B cell (primary cell): ENCODE measurements at regions not wholly inside any gene's neighbourhood (a gene's known extent, or its start where the extent isn't known, plus 50 kb on each side); places are given as distances from the start of the nearest gene placed in this dataset.

ENCODE experiments used
- ATAC-seq: fragments of 200-7000 bp; cut with Tn5 transposase; one replicate; pipeline ENCODE4 v1.10.0; 2021; ENCODE audit warnings: low read depth, mild to moderate bottlenecking, moderate number of reproducible peaks, moderate library complexity
- CTCF ChIA-PET: fragments of 350-600 bp; sonication (Branson Sonifier 250); formaldehyde crosslinking; loops from one replicate; lab custom pipeline; 2021; ENCODE audit warnings: antibody characterized with exemption, inconsistent platforms; lab: Charles Lee
- POLR2A ChIA-PET: fragments of 350-600 bp; sonication (Branson Sonifier 250); formaldehyde crosslinking; loops from one replicate; lab custom pipeline; 2021; ENCODE audit warnings: antibody characterized with exemption; lab: Charles Lee
- DNase-seq: peaks from one replicate; pipeline ENCODE4 v3.0.0; 2013
- H2AFZ ChIP-seq: 2 replicates; pipeline ENCODE4 v1.6.1; 2012; ENCODE audit warnings: mild to moderate bottlenecking, low read depth, low read length; ENCODE audit not compliant: insufficient read depth, poor library complexity, severe bottlenecking
- H3K27ac ChIP-seq, 2 donors: 1 replicate in 1 of 2; 2 replicates in 1 of 2; pipeline ENCODE4 v1.5.1; 2012 to 2013; ENCODE audit warnings: low read length in 2 of 2, mild to moderate bottlenecking in 2 of 2, moderate library complexity in 1 of 2
- H3K27me3 ChIP-seq, 4 experiments: fragments of 200-600 bp in 1 of 4; sonication (generic) in 1 of 4; replicated peaks in 1 of 4; 1 replicate in 2 of 4; 2 replicates in 2 of 4; pipeline versions ENCODE4 v1.6.1 to v1.7.0; 2013 to 2016; ENCODE audit warnings: low read length in 3 of 4, mild to moderate bottlenecking in 2 of 4, mixed read lengths in 1 of 4, moderate library complexity in 1 of 4; ENCODE audit not compliant: insufficient read depth in 4 of 4, control insufficient read depth in 3 of 4; ENCODE audit errors: control extremely low read depth in 1 of 4
- H3K36me3 ChIP-seq, 2 experiments: replicated peaks in 1 of 2; 1 replicate in 1 of 2; 2 replicates in 1 of 2; pipeline versions ENCODE4 v1.6.1 to v1.7.1; 2013; ENCODE audit warnings: low read length in 1 of 2; ENCODE audit not compliant: insufficient read depth in 2 of 2, control insufficient read depth in 1 of 2; ENCODE audit errors: control extremely low read depth in 1 of 2, extremely low read depth in 1 of 2
- H3K4me1 ChIP-seq, 2 donors: fragments of 200-600 bp in 1 of 2; sonication (generic) in 1 of 2; 1 replicate in 1 of 2; 2 replicates in 1 of 2; pipeline versions ENCODE4 v1.5.1 to v1.6.1; 2013 to 2017; ENCODE audit warnings: low read length in 2 of 2; ENCODE audit not compliant: control insufficient read depth in 2 of 2, insufficient read depth in 2 of 2
- H3K4me2 ChIP-seq: replicated peaks from 2 replicates; pipeline ENCODE3; 2012; ENCODE audit warnings: mild to moderate bottlenecking, low read depth, low read length; ENCODE audit not compliant: poor library complexity, severe bottlenecking
- H3K4me3 ChIP-seq, 5 experiments: fragments of 200-600 bp in 1 of 5; sonication (generic) in 1 of 5; 1 replicate in 3 of 5; 2 replicates in 2 of 5; pipeline versions ENCODE4 v1.5.1 to v1.7.0; 2011 to 2016; ENCODE audit warnings: low read length in 4 of 5, mild to moderate bottlenecking in 4 of 5, low read depth in 2 of 5, control low read depth in 1 of 5, moderate library complexity in 1 of 5; ENCODE audit not compliant: insufficient read depth in 1 of 5; ENCODE audit errors: control extremely low read depth in 1 of 5, extremely low read depth in 1 of 5
- H3K79me2 ChIP-seq: fragments of 200-600 bp; sonication (generic); one replicate; pipeline ENCODE4 v1.6.0; 2016; ENCODE audit warnings: low read length; ENCODE audit not compliant: control insufficient read depth, insufficient read depth
- H3K9ac ChIP-seq: fragments of 200-600 bp; sonication (generic); 2 replicates; pipeline ENCODE4 v1.6.1; 2017; ENCODE audit warnings: mild to moderate bottlenecking, low read length, moderate library complexity
- H3K9me3 ChIP-seq, 3 donors: one replicate each; pipeline versions ENCODE4 v1.6.1 to v1.7.1; 2013; ENCODE audit warnings: low read length in 2 of 3; ENCODE audit not compliant: control insufficient read depth in 2 of 3, insufficient read depth in 1 of 3; ENCODE audit errors: control extremely low read depth in 1 of 3
- H4K20me1 ChIP-seq: 2 replicates; pipeline ENCODE4 v1.6.0; 2012; ENCODE audit warnings: mild to moderate bottlenecking, low read length; ENCODE audit not compliant: insufficient read depth, control insufficient read depth, poor library complexity, severe bottlenecking
- H3K27ac Mint-ChIP-seq: one replicate; pipeline ENCODE4 v1.8.0; 2021; ENCODE audit warnings: mixed read lengths
- H3K27me3 Mint-ChIP-seq: one replicate; pipeline ENCODE4 v1.8.0; 2021; ENCODE audit warnings: mixed read lengths
- H3K4me1 Mint-ChIP-seq: one replicate; pipeline ENCODE4 v1.8.0; 2021; ENCODE audit warnings: mixed read lengths
- H3K4me3 Mint-ChIP-seq: one replicate; pipeline ENCODE4 v1.8.0; 2021; ENCODE audit warnings: mixed read lengths
- H3K9me3 Mint-ChIP-seq: one replicate; pipeline ENCODE4 v1.8.0; 2022; ENCODE audit warnings: mixed read lengths; ENCODE audit not compliant: insufficient read depth
- EZH2 ChIP-seq: IDR thresholded peaks from 2 replicates; pipeline ENCODE4 v1.6.1; 2012; ENCODE audit warnings: borderline replicate concordance, low read depth, mild to moderate bottlenecking, moderate library complexity, low read length; ENCODE audit not compliant: insufficient read depth, poor library complexity, severe bottlenecking
- WGBS: methylation state at CpG from one replicate; pipeline ENCODE4 v1.1.5; 2013; ENCODE audit warnings: missing lambda C conversion rate; ENCODE audit not compliant: insufficient coverage; 5-methylcytosine and 5-hydroxymethylcytosine counted together
- intact Hi-C: fragments of 100-400 bp; cut with micrococcal nuclease; formaldehyde crosslinking; loops from one replicate; pipeline ENCODE4 v1.10.0; 2022
- TF ChIP-seq, protein P1 (sequence below): fragments of 200-600 bp; IDR thresholded peaks from one replicate; pipeline ENCODE4 v1.8.0; 2022; ENCODE audit warnings: antibody characterized with exemption, mild to moderate bottlenecking

DNA sequence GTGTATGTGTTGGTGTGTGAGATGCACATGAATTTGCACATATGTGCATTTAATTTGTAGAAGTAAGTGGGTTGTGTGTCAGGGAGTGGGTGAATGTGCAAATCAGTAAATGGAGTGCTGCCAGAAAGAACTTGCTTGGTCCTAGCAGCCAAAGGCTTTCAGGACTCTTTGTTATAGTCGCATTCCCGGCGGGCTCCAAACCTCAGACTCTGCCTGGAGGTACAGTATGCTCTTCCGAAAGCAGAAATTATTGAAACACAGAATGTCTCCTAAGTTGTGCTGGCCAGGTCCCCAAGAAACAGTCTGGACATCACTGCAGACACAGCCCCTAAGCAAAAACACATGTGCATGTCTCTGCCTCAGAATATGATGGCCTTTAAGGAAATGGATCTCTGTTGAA, 232.4 kb downstream of the INSIG2 start:
- Histone ChIP-seq H3K4me2 (no peak overlapping the region), H3K9me3 (no peaks in the 10 kb centered on the region), H3K4me3 (no peak overlapping the region), H3K79me2 (no peaks in the 10 kb centered on the region), H3K27ac (no peak overlapping the region), H4K20me1 (no peaks in the 10 kb centered on the region), H3K36me3 (no peaks in the 10 kb centered on the region), H3K9ac (no peak overlapping the region), H3K4me1 (no peaks in the 10 kb centered on the region), H3K27me3 (peaks cover 0 to 7% (median 2%) of the 10 kb centered on the region in 4 experiments), H2AFZ (no peak overlapping the region)
- H3K4me1 Mint-ChIP-seq, result no peaks in the 10 kb centered on the region
- DNase-seq (no peak), ATAC-seq (no peak)
- peaks cover 14% of the 10 kb centered on the region for H3K27me3 Mint-ChIP-seq
- H3K4me3 Mint-ChIP-seq, result no peak overlapping the region
- WGBS, result 68% methylated on average over 4 of the region's 4 CpGs
- no peaks in the 10 kb centered on the region for H3K9me3 Mint-ChIP-seq
- intact Hi-C loops, result no loop called here
- TF ChIP-seq, protein P1, sequence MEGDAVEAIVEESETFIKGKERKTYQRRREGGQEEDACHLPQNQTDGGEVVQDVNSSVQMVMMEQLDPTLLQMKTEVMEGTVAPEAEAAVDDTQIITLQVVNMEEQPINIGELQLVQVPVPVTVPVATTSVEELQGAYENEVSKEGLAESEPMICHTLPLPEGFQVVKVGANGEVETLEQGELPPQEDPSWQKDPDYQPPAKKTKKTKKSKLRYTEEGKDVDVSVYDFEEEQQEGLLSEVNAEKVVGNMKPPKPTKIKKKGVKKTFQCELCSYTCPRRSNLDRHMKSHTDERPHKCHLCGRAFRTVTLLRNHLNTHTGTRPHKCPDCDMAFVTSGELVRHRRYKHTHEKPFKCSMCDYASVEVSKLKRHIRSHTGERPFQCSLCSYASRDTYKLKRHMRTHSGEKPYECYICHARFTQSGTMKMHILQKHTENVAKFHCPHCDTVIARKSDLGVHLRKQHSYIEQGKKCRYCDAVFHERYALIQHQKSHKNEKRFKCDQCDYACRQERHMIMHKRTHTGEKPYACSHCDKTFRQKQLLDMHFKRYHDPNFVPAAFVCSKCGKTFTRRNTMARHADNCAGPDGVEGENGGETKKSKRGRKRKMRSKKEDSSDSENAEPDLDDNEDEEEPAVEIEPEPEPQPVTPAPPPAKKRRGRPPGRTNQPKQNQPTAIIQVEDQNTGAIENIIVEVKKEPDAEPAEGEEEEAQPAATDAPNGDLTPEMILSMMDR, result no peak
- no peak for TF ChIP-seq EZH2
- CTCF ChIA-PET, result no interaction called here
- POLR2A ChIA-PET, result no interaction called here
- no peak overlapping the region for H3K27ac Mint-ChIP-seq

DNA sequence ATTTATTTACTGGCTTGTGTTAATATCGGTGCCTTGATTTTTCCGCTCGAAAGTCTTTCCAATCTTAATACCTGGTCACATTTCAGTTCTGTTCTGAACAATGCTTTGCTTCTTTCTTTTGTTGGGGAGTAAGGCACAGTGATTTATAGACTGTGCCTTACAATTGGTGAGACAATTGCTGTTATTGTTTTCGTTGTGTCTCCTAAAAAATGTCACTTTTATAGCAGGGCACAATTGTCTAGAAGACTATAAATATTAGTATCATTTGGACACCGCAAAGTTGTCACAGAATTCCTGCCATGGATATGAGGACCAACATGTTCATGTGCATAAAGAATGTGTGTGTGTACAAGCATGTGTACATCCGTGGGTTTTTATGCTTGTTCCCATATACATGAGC, 231.9 kb downstream of the INSIG2 start:
- POLR2A ChIA-PET, result no interaction called here
- H3K4me1 ChIP-seq, result no peaks in the 10 kb centered on the region
- WGBS, result 81% methylated on average over 2 of the region's 6 CpGs
- H3K36me3 ChIP-seq, result no peaks in the 10 kb centered on the region
- no peaks in the 10 kb centered on the region for H3K9me3 ChIP-seq
- TF ChIP-seq, protein P1, result no peak
- TF ChIP-seq EZH2, result no peak
- peaks cover 0 to 7% (median 2%) of the 10 kb centered on the region in 4 experiments for H3K27me3 ChIP-seq
- no peak overlapping the region for H3K27ac ChIP-seq
- no peak overlapping the region for H3K4me3 ChIP-seq
- H3K4me2 ChIP-seq, result no peak overlapping the region
- H3K27me3 Mint-ChIP-seq, result peaks cover 16% of the 10 kb centered on the region
- H3K4me3 Mint-ChIP-seq, result no peak overlapping the region
- no peak for ATAC-seq
- CTCF ChIA-PET, result no interaction called here
- H3K27ac Mint-ChIP-seq, result no peak overlapping the region
- H4K20me1 ChIP-seq, result no peaks in the 10 kb centered on the region
- H3K9ac ChIP-seq, result no peak overlapping the region
- no peak for DNase-seq
- H3K79me2 ChIP-seq, result no peaks in the 10 kb centered on the region
- intact Hi-C loops, result no loop called here
- no peak overlapping the region for H2AFZ ChIP-seq
- H3K9me3 Mint-ChIP-seq, result peaks cover 2% of the 10 kb centered on the region
- no peaks in the 10 kb centered on the region for H3K4me1 Mint-ChIP-seq
